HG03066 (cell line): ENCODE measurements at regions not wholly inside any gene's neighbourhood (a gene's known extent, or its start where the extent isn't known, plus 50 kb on each side); places are given as distances from the start of the nearest gene placed in this dataset.

Source experiments
- ATAC-seq: cut with Tn5 transposase; IDR thresholded peaks from one replicate; pipeline ENCODE4 v1.9.1; 2021; ENCODE audit warnings: low read depth; ENCODE audit not compliant: unreplicated experiment

GRCh38 chr4:15260758-15261157 is 167.1 kb upstream of the C1QTNF7 start:
- ATAC-seq, result no peak

GRCh38 chr4:15262396-15262795 is 165.4 kb upstream of the C1QTNF7 start:
- ATAC-seq, result no peak

GRCh38 chr4:15270201-15270600 is 157.6 kb upstream of the C1QTNF7 start:
- no peak for ATAC-seq

- no peak for ATAC-seq
Observed at GRCh38 chr4:15286041-15286440, 141.8 kb upstream of the C1QTNF7 start.

- no peak for ATAC-seq
Observed at GRCh38 chr4:15291122-15291521, 136.7 kb upstream of the C1QTNF7 start.

- no peak for ATAC-seq
Observed at GRCh38 chr4:15293711-15294110, 134.1 kb upstream of the C1QTNF7 start.

GRCh38 chr4:15294202-15294601 is 133.6 kb upstream of the C1QTNF7 start:
- no peak for ATAC-seq

- ATAC-seq, result no peak
Observed at GRCh38 chr4:15294832-15295231, 133.0 kb upstream of the C1QTNF7 start.

- no peak for ATAC-seq
Observed at GRCh38 chr4:15295421-15296162, 132.2 kb upstream of the C1QTNF7 start.

- ATAC-seq, result no peak
Observed at GRCh38 chr4:15297344-15297743, 130.5 kb upstream of the C1QTNF7 start.

- ATAC-seq, result no peak
Observed at GRCh38 chr4:15299627-15300026, 128.2 kb upstream of the C1QTNF7 start.

- ATAC-seq, result no peak
Observed at GRCh38 chr4:15303052-15303641, 124.7 kb upstream of the C1QTNF7 start.

GRCh38 chr4:15314974-15315373 is 112.9 kb upstream of the C1QTNF7 start:
- no peak for ATAC-seq

- no peak for ATAC-seq
Observed at GRCh38 chr4:15317246-15317645, 110.6 kb upstream of the C1QTNF7 start.

- ATAC-seq, result no peak
Observed at GRCh38 chr4:15318621-15319348, 109.0 kb upstream of the C1QTNF7 start.

GRCh38 chr4:15320121-15320678 is 107.6 kb upstream of the C1QTNF7 start:
- no peak for ATAC-seq

- no peak for ATAC-seq
Observed at GRCh38 chr4:15322006-15322405, 105.8 kb upstream of the C1QTNF7 start.

- no peak for ATAC-seq
Observed at GRCh38 chr4:15325987-15326386, 101.8 kb upstream of the C1QTNF7 start.

GRCh38 chr4:15327311-15328298 is 100.2 kb upstream of the C1QTNF7 start:
- ATAC-seq, result no peak

- ATAC-seq, result no peak
Observed at GRCh38 chr4:15331930-15332329, 95.9 kb upstream of the C1QTNF7 start.
